GM12878 (cell line): ENCODE measurements at regions not wholly inside any gene's neighbourhood (a gene's known extent, or its start where the extent isn't known, plus 50 kb on each side); places are given as distances from the start of the nearest gene placed in this dataset.

Source experiments
- ATF7 ChIP-seq: fragments of 450-650 bp; IDR thresholded peaks from 2 replicates; pipeline ENCODE4 v1.6.1; 2016; ENCODE audit warnings: low read depth, mild to moderate bottlenecking
- CBX3 ChIP-seq: fragments of 200-600 bp; sonication (generic); IDR thresholded peaks from 2 replicates; pipeline ENCODE4 v1.6.1; 2016; ENCODE audit warnings: low read depth, borderline replicate concordance
- CHD4 ChIP-seq: fragments of 200-600 bp; sonication (generic); IDR thresholded peaks from 2 replicates; pipeline ENCODE4 v1.6.1; 2016; ENCODE audit warnings: mild to moderate bottlenecking
- E2F8 ChIP-seq: fragments of 450-650 bp; IDR thresholded peaks from 2 replicates; pipeline ENCODE4 v1.6.1; 2018; ENCODE audit warnings: mild to moderate bottlenecking, low read depth, moderate library complexity; ENCODE audit not compliant: partially characterized antibody
- FOXM1 ChIP-seq: IDR thresholded peaks from 2 replicates; pipeline ENCODE4 v1.6.1; 2012; ENCODE audit warnings: low read depth, mild to moderate bottlenecking, inconsistent platforms, low read length, moderate library complexity
- HDAC2 ChIP-seq: fragments of 200-600 bp; sonication (generic); IDR thresholded peaks from 2 replicates; pipeline ENCODE4 v1.6.1; 2017
- JUNB ChIP-seq: IDR thresholded peaks from 2 replicates; pipeline ENCODE4 v1.6.1; 2016; ENCODE audit warnings: antibody characterized with exemption, mild to moderate bottlenecking
- NFXL1 ChIP-seq: fragments of 450-650 bp; IDR thresholded peaks from 2 replicates; pipeline ENCODE4 v1.6.1; 2017; ENCODE audit warnings: antibody characterized with exemption, mild to moderate bottlenecking, borderline replicate concordance
- POLR2A ChIP-seq: IDR thresholded peaks from 2 replicates; pipeline ENCODE4 v1.6.1; 2011; ENCODE audit warnings: low read depth, mild to moderate bottlenecking, low read length
- POLR2AphosphoS5 ChIP-seq: IDR thresholded peaks from 2 replicates; pipeline ENCODE4 v1.6.1; 2011; ENCODE audit warnings: mild to moderate bottlenecking, low read length, inconsistent platforms
- STAT3 ChIP-seq: IDR thresholded peaks from 2 replicates; pipeline ENCODE4 v1.6.1; 2011; ENCODE audit warnings: low read depth, low read length, improper control_type of control experiment
- ZZZ3 ChIP-seq: IDR thresholded peaks from 2 replicates; pipeline ENCODE4 v1.6.1; 2011; ENCODE audit warnings: low read depth; ENCODE audit not compliant: control insufficient read depth, insufficient read length
- TF ChIP-seq, protein P1 (sequence below), 3 experiments: IDR thresholded peaks in 2 of 3; conservative IDR thresholded peaks in 1 of 3; 2 replicates each; pipeline ENCODE4 v1.5.1; 2011; ENCODE audit warnings: low read depth in 3 of 3, low read length in 3 of 3, mild to moderate bottlenecking in 3 of 3, control low read depth in 2 of 3, moderate library complexity in 2 of 3, inconsistent platforms in 1 of 3, mixed read lengths in 1 of 3; ENCODE audit not compliant: control insufficient read depth in 2 of 3, insufficient read depth in 1 of 3; ENCODE audit errors: extremely low read depth in 1 of 3
- TF ChIP-seq, protein P2 (sequence below): IDR thresholded peaks from 2 replicates; pipeline ENCODE4 v1.6.1; 2011; ENCODE audit warnings: borderline replicate concordance, low read depth, mild to moderate bottlenecking, moderate library complexity, low read length; ENCODE audit not compliant: insufficient read depth, poor library complexity, severe bottlenecking

DNA sequence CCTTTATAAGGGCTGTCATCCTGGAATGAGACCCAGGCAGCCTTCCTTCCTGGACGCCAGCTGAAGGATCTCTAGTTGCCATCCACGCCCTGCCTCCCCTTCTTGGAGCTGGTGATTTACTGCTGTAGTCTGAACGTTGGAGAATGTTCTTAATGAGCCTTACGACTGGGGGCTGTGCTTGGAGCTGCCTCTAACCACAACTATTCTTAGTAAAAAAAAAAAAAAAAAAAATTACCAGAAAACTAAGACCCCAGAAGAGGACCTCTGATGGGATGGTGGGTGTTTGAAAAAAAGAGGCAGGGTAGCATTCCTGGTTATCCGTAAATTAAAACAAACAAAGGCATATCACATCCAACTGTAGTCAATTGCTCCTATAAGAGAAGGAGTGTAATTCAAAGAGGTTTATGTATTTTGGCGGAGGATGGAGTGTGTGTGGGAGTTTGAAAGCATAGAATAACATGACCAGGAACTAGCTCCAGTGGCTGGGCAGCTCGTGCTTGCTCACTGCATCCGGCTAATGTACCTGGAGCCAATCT lies 105.4 kb downstream of the QPCT start:
- TF ChIP-seq HDAC2 (no peak), POLR2A (no peak), CHD4 (no peak), FOXM1 (no peak), E2F8 (no peak), JUNB (no peak), ZZZ3 (no peak), POLR2AphosphoS5 (no peak), NFXL1 (no peak), CBX3 (no peak), ATF7 (no peak), STAT3 (no peak)
- TF ChIP-seq, protein P1, sequence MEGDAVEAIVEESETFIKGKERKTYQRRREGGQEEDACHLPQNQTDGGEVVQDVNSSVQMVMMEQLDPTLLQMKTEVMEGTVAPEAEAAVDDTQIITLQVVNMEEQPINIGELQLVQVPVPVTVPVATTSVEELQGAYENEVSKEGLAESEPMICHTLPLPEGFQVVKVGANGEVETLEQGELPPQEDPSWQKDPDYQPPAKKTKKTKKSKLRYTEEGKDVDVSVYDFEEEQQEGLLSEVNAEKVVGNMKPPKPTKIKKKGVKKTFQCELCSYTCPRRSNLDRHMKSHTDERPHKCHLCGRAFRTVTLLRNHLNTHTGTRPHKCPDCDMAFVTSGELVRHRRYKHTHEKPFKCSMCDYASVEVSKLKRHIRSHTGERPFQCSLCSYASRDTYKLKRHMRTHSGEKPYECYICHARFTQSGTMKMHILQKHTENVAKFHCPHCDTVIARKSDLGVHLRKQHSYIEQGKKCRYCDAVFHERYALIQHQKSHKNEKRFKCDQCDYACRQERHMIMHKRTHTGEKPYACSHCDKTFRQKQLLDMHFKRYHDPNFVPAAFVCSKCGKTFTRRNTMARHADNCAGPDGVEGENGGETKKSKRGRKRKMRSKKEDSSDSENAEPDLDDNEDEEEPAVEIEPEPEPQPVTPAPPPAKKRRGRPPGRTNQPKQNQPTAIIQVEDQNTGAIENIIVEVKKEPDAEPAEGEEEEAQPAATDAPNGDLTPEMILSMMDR (IDR thresholded peaks at IDR 0.05 in 2 of 3, conservative IDR thresholded peaks at IDR 0.05 in 1 of 3; ENCODE audit: control insufficient read depth in 2 of 3, extremely low read depth in 1 of 3, insufficient read depth in 1 of 3, low read depth in 3 of 3, low read length in 3 of 3), result no peak
- TF ChIP-seq, protein P2, sequence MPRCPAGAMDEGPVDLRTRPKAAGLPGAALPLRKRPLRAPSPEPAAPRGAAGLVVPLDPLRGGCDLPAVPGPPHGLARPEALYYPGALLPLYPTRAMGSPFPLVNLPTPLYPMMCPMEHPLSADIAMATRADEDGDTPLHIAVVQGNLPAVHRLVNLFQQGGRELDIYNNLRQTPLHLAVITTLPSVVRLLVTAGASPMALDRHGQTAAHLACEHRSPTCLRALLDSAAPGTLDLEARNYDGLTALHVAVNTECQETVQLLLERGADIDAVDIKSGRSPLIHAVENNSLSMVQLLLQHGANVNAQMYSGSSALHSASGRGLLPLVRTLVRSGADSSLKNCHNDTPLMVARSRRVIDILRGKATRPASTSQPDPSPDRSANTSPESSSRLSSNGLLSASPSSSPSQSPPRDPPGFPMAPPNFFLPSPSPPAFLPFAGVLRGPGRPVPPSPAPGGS, result no peak
